ENCODE measurements at regions not wholly inside any gene's neighbourhood (a gene's known extent, or its start where the extent isn't known, plus 50 kb on each side); places are given as distances from the start of the nearest gene placed in this dataset.

DNA sequence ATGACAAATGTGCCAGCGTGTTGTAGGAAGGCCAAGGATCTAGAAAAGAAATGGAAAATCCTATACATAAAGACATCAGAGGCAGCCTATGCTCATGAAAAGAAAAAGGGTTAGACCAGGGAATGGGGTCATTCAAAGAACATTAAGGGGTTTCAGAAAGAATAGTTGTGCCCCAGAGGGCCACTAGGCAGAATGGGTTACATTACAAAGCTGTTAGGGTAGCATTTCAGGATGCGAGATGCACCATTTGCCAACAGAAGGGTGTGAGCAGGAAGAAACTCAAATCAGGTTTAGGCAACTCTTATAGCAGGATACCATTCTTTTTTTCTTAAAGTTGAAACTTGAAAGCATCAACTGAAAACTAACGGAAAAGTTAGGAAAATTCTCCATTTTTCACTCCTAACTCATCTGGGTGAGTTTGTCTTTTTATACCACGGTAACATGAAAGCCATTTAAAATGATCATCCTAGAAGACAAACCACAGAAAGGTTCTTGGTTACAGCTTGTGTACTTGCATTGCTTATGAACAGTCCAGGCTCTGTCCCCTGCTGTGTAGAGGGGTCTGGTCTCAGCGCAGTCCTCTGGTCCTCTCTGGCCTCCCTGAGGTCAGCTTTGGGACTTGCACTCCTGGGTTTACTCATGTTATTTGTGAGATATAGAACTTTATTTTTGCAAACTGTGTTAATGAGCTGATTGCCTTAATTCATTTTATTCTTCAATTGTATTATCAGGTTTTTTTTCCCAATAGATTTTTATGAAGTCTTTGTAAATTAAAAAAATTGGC is 209.1 kb downstream of the DACT1 start:
- WGBS (ENCODE audit: insufficient coverage, insufficient replicate concordance, low lambda C conversion rate, missing lambda C conversion rate): 49% methylated on average over 5 of the region's 5 CpGs
- Histone ChIP-seq H3K9ac (ENCODE audit: control insufficient read depth, insufficient read depth, low read length) (no peak overlapping the region), H3K27me3 (replicated peaks in 1 of 2; ENCODE audit: control insufficient read depth in 2 of 2, insufficient read depth in 2 of 2, low read length in 1 of 2) (no peaks in the 10 kb centered on the region), H3K4me1 (ENCODE audit: control insufficient read depth, insufficient read depth, low read length) (no peaks in the 10 kb centered on the region), H4K20me1 (ENCODE audit: control insufficient read depth, insufficient read depth) (no peaks in the 10 kb centered on the region), H3K36me3 (ENCODE audit: control insufficient read depth in 2 of 2, insufficient read depth in 2 of 2, low read length in 1 of 2) (no peaks in the 10 kb centered on the region), H3K4me3 (no peak overlapping the region), H3K27ac (ENCODE audit: control insufficient read depth, insufficient read depth) (no peak overlapping the region), H3K79me2 (ENCODE audit: control insufficient read depth, insufficient read depth, low read length) (no peaks in the 10 kb centered on the region), H2AFZ (ENCODE audit: control insufficient read depth, low read depth, low read length) (no peak overlapping the region), H3K4me2 (ENCODE audit: control insufficient read depth, insufficient read depth) (no peak overlapping the region), H3K9me3 (replicated peaks; ENCODE audit: control insufficient read depth, insufficient read depth, low read length) (no peaks in the 10 kb centered on the region)
- TF ChIP-seq CTCF (IDR thresholded peaks at IDR 0.05 in 2 of 3, conservative IDR thresholded peaks at IDR 0.05 in 1 of 3; ENCODE audit: control insufficient read depth in 2 of 3, extremely low read depth in 1 of 3, insufficient read depth in 1 of 3, low read depth in 3 of 3, low read length in 3 of 3) (0 out of 6 replicates have a peak, but pooled peaks of 1 of the 3 experiments have one; percentile 3), MLLT1 (IDR thresholded peaks at IDR 0.05) (no peak)
- intact Hi-C loops (cut with micrococcal nuclease; ENCODE audit: unreplicated experiment) (no loop called here), in situ Hi-C loops (cut with MboI) (no loop called here)
- SMC1A ChIA-PET (ENCODE audit: uncharacterized antibody, unreplicated experiment): interaction anchor here (0.5 to 1.6 kb wide), 5 partner anchors 10 to 392 kb away, joined by 3 to 5 read pairs (median 3); no protein-coding TSS in a partner anchor
- no TSS peak for BruUV-seq (replicated peaks)
- CTCF ChIA-PET: interaction anchor here (1.3 kb wide), 1 partner anchor 17 kb away, joined by 7 read pairs; no protein-coding TSS in a partner anchor
- POLR2A ChIA-PET: no interaction called here
- peak; percentile 63 for ATAC-seq
- RAD21 ChIA-PET (ENCODE audit: unreplicated experiment): interaction anchor here (1.0 kb wide), 1 partner anchor 346 kb away, joined by 3 read pairs; no protein-coding TSS in a partner anchor
- no peak for DNase-seq (ENCODE audit: low read depth, low spot score)
- no peak for FAIRE-seq

All from GM12878 (cell line).